GM18498 (cell line): ENCODE measurements at regions not wholly inside any gene's neighbourhood (a gene's known extent, or its start where the extent isn't known, plus 50 kb on each side); places are given as distances from the start of the nearest gene placed in this dataset.
"Not testable (repeated sequence)": the region's sequence is repeated elsewhere in the genome, so short reads cannot be mapped to it uniquely, and the experiment has no call there.

ENCODE experiments used
- ATAC-seq: cut with Tn5 transposase; IDR thresholded peaks from one replicate; pipeline ENCODE4 v1.9.1; 2021; ENCODE audit warnings: mild to moderate bottlenecking, moderate library complexity; ENCODE audit not compliant: unreplicated experiment

- ATAC-seq, result no peak
Measured at GRCh38 chrX:121851033-121851432, 803.6 kb downstream of the GLUD2 start.

GRCh38 chrX:121853762-121854613 lies 806.6 kb downstream of the GLUD2 start:
- ATAC-seq, result no peak

DNA sequence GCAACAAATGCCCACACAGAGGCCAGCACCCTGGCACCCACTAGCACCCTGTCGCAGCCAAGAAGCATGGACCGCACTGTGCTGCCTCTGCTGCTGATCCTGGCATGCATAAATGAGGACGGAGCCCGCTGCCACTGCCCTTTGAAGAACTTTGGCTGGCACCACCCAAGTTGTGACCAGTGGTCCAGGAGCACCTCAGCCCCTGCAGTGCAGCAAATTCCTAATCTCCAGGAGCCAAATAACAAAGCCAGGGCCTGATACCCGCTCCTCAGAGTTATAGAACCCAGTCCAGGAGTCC lies 807.2 kb downstream of the GLUD2 start:
- no peak for ATAC-seq

DNA sequence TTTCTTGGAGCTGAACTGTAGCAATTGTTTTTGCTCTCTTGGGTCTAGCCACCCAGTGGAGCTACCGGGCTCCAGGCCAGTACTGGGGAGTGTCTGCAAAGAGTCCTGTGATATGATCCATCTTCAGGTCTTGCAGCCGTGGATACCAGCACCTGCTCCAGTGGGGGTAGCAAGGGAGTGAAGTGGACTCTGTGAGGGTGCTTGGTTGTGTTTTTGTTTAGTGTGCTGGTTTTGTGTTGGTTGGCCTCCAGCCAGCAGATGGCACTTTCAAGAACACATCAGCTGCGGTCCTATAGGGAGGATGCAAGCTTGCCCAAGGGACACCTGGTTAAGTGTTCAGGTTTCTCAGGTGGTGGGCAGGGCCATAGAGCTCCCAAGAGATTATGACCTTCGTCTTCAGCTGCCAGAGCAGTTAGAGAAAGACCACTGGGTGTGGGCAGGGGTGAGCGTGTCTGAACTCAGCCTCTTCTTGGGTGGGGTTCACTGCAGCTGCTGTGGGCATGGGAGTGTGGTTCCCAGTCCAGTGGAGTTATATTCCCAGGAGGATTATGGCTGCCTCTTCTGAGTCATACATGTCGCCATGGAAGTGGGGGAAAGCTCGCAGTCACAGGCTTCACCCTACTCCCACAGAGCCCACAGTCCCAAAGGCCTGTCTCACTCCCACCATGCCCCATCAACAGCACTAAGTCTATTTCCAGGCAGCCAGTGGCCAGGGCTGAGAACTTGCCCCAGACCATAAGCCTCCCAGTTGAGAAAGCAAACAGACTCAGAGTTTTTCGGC lies 811.6 kb downstream of the GLUD2 start:
- no peak for ATAC-seq

DNA sequence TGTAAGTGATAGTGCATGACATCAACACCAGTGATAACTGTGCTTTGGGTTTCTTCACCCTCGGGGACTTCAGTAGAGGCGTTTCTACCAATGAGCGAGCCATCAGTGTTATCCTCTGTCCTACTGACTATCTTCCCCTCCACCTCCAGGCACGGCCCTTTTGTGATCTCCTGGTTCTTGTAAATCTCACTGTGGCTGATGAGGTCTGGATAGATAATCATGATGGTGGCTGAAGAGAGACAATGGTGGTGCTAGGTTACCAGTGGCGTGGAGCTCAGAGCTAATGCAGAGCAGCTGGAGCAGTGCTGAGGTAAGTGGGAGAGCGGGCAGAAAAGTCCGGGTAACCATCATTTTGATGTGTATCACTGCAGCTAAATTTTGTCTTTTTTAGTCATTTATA lies 816.6 kb downstream of the GLUD2 start:
- no peak for ATAC-seq

DNA sequence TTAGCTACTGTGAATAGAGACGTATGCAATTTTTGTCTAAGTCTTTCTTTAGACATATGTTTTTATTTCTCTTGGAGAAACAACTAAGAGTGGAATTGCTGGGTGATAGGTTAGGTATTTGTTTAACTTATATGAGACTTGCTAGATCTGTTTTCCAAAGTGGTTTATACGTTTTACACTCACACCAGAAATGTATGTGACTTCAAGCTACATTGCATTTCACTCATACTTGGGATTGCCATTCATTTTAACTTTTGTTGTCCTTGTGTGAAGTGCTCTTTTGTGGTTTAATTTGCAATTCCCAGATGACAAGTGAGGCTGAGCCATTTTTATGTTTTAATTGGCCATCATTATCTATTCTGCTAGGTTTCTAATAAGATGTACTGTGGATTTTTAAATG lies 817.2 kb downstream of the GLUD2 start:
- ATAC-seq, result no peak

GRCh38 chrX:121869876-121870477 lies 822.6 kb downstream of the GLUD2 start:
- ATAC-seq, result no peak

DNA sequence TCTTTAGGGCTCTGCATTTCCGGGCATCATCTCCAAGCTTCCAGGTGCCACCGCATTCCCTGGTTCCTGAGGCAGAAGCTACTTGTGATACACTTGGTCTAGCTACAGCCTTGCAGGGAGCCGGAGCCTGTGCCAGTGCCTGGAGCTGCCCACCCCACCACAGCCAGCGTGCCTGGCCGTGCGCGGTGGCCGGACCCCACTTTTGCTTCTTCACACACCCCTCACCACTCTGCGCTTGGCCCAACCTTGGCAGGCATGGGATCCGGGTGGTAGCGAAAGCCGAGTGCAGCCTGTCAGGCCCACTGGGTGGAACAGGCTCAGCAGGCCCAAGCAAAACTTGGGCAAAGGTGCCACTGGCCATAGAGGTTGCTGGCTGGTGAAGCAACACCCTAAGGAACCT lies 823.7 kb downstream of the GLUD2 start:
- no peak for ATAC-seq

GRCh38 chrX:121876305-121876704 lies 828.9 kb downstream of the GLUD2 start:
- ATAC-seq, result no peak

GRCh38 chrX:121877337-121877736 lies 829.9 kb downstream of the GLUD2 start:
- not testable (repeated sequence) for ATAC-seq

GRCh38 chrX:121886557-121886956 lies 839.1 kb downstream of the GLUD2 start:
- no peak for ATAC-seq

DNA sequence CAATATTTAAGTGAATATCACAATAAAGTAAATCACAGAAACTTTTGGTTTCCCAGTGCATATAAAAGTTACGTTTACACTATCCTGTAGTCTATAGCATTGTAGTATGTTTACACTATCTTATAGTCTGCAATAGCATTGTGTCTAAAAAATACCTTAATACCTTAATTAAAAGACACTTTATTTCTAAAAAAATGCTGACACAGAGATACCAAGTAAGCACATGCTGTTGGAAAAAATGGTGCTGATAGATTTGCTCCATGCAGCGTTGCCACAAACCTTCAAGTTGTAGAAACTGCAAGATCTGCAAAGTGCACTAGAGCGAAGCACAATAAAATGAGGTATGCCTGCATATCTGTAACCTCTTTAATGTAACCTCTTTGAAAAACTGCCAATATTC lies 847.3 kb downstream of the GLUD2 start:
- no peak for ATAC-seq

DNA sequence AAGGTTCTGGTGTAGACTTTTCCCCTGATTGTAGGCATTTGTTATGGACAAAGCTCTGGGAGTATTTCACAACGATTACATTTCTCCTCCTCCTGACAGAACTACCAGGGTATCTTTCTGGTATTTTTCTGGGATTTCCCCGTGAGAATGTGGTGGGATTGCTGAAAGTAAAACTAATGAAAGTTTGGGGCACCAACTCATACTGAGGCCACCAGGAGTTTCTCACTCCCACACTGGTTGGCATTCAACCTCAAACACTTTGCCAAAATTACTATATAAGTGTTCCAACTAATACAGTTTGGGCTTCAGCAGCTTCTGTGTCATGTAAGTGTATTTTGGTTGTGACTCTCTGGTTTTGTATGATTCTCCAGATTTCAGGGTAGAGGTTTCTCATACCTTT lies 855.1 kb downstream of the GLUD2 start:
- ATAC-seq, result no peak

GRCh38 chrX:121903961-121904360 lies 856.6 kb downstream of the GLUD2 start:
- ATAC-seq, result no peak

DNA sequence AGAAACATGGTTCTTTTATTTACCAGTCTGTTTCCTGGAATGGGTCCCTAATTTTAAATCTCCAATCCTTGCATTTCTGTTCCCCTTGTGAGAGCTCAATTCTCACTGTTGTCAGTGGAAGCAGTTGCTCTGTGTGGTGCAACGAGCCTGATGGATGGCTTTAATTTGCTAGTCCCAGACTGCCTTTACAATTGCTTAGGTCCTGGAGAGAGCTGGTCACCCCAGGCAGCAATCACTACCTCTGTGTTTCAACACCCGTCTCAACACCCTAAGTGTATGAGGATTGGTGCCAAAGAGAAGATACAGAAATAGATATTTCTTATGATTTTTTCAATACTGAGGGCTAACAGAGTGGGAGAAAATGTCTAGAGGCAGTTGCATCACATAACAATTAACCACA lies 873.8 kb downstream of the GLUD2 start:
- ATAC-seq, result no peak

GRCh38 chrX:121931567-121931966 lies 884.2 kb downstream of the GLUD2 start:
- ATAC-seq, result no peak

DNA sequence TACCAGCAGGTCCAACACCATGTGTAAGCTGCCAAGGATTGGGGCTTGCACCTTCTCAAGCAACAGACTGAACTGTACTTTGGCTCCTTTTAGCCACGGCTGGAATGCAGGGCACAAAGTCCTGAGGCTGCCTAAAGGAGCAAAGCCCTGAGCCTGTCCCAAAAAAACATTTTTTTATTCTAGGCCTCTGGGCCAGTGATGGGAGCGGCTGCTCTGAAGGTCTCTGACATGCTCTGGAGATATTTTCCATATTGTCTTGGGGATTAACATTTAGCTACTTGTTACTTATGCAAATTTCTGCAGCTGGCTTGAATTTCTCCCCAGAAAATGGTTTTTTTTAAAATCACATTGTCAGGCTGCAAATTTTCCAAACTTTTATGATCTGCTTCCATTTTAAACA lies 885.3 kb downstream of the GLUD2 start:
- ATAC-seq, result no peak

DNA sequence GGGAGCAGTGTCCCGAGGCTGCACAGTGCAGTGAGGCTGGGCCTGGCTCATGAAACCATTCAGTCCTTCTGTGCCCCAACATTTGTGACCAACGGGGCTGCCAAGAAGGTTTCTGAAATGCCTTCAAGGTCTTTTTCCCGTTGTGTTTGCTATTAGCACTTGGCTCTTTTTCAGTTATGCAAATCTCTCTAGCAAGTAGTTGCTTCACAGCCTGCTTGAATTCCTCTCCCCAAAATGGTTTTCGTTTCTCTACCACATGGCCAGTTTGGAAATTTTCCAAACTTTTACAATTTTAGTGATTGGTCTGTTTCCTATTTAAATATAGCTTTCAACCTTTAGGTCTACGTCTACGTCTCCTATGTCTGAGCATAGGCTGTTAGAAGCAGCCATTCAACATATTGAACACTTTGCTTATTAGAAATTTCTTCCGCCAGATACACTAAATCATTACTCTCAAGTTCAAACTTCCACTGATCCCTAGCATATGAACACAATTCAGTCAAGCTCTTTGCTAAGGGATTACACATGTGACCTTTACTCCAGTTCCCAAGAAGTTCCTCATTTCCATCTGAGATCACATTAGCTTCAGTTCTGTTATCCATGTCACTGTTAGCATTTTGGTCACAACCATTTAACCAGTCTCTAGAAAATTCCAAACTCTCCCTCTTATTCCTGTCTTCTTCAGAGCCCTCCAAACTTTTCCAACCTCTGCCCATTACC lies 901.8 kb downstream of the GLUD2 start:
- no peak for ATAC-seq

GRCh38 chrX:121958886-121959285 lies 911.5 kb downstream of the GLUD2 start:
- ATAC-seq, result no peak

GRCh38 chrX:121975671-121976070 lies 928.3 kb downstream of the GLUD2 start:
- no peak for ATAC-seq

- ATAC-seq, result no peak
Measured at GRCh38 chrX:121987163-121987562, 939.8 kb downstream of the GLUD2 start.
